DMS53 treated with DMSO at 0.1 percent for 48 hours (cell line): ENCODE measurements at regions not wholly inside any gene's neighbourhood (a gene's known extent, or its start where the extent isn't known, plus 50 kb on each side); places are given as distances from the start of the nearest gene placed in this dataset.
"Not testable (repeated sequence)": the region's sequence is repeated elsewhere in the genome, so short reads cannot be mapped to it uniquely, and the experiment has no call there.

Source experiments
- DNase-seq: peaks from one replicate; lab custom pipeline; 2025; ENCODE audit not compliant: unreplicated experiment; lab: John Stamatoyannopoulos, UW

DNA sequence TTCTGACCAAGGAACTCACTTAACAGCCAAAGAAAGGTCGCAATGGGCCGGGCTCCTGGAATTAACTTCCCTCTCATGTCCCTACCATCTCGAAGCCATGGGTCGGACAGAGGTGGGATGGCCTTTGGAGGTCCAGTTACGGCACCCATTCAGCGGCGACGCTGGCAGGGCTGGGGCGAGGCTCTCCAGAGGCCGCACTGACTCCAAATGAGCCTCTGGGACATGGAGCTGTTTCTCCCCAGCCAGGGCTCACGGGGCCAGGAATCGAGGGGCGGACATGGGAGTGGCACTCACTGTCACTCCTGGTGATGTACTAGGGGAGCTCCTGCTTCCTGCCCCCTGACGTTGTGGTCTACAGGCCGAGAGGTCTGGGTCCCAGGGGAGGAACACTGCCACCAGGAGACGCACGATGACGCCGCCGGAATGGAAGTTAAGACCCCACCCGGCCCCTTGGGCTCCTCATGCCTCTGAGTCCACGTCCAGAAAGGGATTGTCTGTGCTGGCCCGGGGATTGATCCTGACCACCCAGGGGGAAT is 60.7 kb upstream of the METRNL start:
- DNase-seq = no peak

GRCh38 chr17:83019376-83019775 is 60.0 kb upstream of the METRNL start:
- DNase-seq = no peak

GRCh38 chr17:83024218-83024971 is 55.0 kb upstream of the METRNL start:
- no peak for DNase-seq

GRCh38 chr17:83025636-83026280 is 53.7 kb upstream of the METRNL start:
- no peak for DNase-seq

DNA sequence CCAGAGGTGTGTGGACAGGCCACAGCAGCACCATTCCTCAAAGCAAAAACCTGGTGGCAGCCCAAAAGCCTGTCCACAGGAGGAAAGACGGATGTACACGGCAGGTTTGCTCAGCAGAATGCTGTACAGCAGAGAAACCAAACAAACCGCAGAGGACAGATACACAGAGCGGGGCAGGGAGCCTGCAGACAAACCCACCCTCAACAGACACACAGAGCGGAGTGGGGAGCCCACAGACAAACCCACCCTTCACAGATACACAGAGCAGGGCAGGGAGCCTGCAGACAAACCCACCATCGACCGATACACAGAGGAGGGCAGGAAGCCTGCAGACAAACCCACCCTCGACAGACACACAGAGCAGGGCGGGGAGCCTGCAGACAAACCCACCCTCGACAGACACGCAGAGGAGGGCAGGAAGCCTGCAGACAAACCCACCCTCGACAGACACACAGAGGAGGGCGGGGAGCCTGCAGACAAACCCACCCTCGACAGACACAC is 53.0 kb upstream of the METRNL start:
- no peak for DNase-seq

- not testable (repeated sequence) for DNase-seq
Measured at GRCh38 chr17:83026921-83027320, 52.5 kb upstream of the METRNL start.

DNA sequence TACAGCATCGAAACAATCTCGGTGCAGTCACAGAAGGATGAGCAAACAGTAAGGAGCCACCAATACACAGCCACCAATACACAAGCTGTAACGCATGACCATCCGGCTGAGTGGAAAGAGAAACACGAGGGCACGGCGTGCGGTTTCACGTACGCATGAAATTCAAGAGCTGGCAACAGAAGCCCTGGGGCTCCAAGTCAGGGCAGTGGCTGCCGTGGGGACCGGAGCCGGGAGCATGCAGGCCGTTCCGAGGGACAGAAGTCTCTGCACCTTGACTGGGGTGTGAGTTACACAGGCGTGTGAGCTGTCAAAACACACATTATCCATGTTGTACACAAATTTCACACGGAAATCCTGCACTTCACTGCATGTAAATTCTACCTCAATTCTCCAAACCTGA is 50.6 kb upstream of the METRNL start:
- DNase-seq = no peak

- DNase-seq = no peak
Measured at GRCh38 chr17:83029571-83029970, 49.8 kb upstream of the METRNL start.
